Hematopoietic multipotent progenitor cell (in vitro differentiated cells): ENCODE measurements at regions not wholly inside any gene's neighbourhood (a gene's known extent, or its start where the extent isn't known, plus 50 kb on each side); places are given as distances from the start of the nearest gene placed in this dataset.
"Not testable (repeated sequence)": the region's sequence is repeated elsewhere in the genome, so short reads cannot be mapped to it uniquely, and the experiment has no call there.

ENCODE experiments used
- DNase-seq, 3 donors: peaks; one replicate each; pipeline ENCODE4 v3.0.0-alpha.2; 2011 to 2015; ENCODE audit warnings: low read depth in 2 of 3, low spot score in 2 of 3

DNA sequence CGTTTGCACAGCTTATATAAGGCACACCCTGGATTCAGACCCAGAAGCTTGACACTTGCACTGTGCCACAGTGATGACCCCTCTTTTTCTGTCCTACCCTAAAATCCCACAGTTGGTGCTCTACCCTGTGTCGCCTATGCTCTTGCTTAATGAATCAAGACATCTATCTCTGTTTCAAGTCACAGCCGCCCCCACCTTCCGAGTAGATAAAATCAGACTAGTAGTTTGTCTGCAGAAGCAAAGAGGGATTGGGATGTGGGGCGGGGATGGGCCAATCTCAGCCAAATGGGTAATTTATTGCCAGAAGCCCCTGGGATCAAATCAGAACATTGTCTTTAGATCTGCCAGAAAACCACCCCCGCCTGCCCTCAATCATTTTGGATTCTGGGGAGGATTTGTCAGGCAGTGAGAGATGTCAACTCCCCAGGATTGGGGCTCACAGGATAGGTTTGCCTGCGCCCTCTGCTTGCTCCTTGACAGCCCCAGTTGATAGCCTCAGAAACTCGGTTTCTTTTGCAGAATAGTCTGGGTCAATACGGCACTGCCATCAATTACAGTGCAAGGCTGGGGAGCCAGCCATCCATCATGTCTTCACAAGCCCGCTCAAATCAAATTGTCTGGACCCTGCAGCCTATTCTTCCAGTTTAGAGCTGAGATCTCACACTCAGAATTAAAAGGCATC is 520.8 kb downstream of the GRIN2A start:
- DNase-seq: no peak

DNA sequence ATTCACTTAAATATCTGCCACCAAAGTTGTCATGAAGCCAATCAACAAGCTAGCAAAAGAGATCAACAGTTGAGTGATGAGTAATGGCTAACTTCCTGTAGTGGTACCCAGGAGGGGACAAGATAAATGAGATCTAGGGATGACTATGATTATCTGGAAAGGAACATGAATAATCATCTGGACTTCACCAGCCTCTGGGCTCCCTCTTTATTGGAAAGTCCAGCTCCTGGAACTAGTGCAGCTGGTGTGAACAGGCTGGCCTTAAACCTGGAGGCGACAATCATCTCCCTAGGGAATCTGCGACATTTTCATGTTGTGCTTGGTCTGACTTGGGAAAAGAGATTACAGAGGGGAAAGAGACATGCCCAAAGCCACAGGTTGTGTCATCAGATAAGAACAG is 518.6 kb downstream of the GRIN2A start:
- no peak for DNase-seq

DNA sequence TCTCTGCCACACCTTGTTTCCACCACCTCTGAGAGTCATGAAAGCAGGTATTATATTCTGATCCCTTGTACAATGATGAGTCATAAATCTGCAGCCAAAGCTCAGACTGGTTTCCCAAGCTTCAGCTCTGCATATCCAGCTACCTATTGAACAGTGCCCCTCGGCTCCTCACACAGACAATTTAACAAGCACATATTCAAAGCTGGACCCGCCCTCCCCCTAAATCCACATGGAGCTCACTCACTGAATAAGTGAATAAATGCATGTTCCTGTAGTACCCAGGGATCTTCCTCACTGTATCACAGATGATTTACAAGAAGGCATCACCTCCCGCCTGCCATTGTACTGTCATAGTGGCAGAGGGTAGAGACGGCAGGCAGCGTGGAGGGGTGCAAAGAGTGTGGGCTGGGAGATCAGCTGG is 516.4 kb downstream of the GRIN2A start:
- no peak for DNase-seq

DNA sequence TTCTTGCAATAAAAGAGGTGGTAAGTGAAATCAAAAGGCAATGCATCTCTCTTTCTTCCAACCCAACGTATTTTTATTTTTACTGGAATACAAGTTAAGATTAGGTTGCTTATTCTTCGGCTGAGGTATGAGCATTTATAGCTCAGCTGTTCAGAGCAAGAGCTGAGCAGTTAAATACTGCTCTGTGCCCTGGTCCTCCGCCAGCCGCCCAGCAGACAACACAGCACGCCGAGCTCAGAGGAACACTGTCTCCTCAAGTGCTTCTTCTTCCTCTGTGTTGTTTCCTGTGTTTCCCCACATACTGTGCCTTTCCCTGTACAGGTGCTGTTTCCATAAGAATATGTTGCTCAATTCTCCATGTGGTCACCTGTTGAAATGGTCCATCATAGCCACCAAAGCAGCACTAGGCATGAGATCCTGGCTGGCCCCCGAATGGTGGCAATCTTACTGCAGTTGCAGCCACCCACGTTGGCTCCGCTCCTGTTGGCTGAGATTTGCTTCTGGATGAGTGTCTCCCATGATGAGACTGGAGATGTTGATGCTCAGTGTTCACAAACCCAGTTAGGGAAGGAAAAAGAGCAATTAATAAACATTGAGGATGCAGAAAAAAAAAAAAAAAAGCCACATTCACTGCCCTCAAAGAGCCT is 515.3 kb downstream of the GRIN2A start:
- no peak for DNase-seq

DNA sequence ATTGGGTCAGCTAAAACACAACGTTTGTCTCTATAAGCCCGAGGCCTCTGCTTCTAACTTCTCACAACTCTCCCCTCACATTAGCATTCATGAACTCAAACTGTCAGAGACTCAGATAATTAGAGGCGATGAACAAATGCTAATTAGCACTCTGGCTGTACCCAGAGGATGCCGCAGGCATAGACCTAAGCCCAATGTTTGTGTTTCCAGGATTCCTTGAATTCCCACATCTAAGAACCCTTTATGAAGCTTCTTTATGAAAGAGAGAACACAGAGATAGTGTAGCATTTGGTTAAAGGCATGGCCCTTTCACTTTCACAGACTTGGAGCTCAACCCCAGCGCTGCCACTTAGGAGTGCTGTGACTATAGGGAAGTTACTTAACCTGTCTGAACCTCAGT is 512.2 kb downstream of the GRIN2A start:
- DNase-seq: no peak

DNA sequence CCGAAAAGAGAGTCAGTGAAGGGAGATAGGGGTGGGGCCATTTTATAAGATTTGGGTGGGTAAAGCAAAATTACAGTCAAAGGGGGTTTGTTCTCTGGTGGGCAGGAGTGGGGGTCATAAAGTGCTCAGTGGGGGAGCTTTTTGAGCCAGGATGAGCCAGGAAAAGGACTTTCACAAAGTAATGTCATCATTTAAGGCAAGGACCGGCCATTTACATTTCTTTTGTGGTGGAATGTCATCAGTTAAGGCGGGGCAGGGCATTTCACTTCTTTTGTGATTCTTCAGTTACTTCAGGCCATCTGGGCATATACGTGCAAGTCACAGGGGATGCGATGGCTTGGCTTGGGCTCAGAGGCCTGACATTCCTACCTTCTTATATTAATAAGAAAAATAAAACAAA is 511.6 kb downstream of the GRIN2A start:
- not testable (repeated sequence) for DNase-seq

DNA sequence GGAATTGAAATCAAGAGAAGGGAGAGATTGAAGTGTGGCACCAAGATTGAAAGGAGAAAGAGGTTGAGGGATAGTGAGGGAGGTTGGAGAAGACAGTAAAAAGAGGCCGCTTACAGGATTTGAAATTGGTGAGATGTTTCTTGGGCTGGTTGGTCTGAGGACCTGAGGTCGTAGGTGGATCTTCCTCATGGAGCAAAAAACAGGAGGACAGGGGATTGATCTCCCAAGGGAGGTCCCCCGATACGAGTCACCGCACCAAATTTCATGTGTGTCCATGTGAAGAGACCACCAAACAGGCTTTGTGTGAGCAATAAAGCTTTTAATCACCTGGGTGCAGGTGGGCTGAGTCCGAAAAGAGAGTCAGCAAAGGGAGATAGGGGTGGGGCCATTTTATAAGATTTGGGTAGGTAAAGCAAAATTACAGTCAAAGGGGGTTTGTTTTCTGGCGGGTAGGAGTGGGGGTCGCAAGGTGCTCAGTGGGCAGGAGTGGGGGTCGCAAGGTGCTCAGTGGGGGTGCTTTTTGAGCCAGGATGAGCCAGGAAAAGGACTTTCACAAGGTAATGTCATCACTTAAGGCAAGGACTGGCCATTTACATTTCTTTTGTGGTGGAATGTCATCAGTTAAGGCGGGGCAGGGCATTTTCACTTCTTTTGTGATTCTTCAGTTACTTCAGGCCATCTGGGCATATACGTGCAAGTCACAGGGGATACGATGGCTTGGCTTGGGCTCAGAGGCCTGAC is 505.5 kb downstream of the GRIN2A start:
- not testable (repeated sequence) for DNase-seq

DNA sequence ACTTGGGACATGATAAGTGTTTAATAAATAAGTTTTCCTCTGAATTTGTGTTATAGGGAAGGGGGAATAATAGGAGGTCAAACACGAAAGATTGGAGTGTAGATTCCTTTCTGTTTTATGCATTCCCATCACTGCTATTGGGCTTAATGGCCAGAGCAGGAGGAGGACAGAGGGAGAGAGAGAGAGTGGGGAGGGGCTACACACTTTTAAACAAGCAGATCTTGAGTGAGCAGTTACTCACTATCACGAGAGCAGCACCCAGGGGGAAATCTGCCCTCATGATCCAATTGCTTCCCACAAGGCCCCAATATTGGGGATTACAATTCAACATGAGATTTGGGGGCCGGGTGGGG is 505.0 kb downstream of the GRIN2A start:
- no peak for DNase-seq

DNA sequence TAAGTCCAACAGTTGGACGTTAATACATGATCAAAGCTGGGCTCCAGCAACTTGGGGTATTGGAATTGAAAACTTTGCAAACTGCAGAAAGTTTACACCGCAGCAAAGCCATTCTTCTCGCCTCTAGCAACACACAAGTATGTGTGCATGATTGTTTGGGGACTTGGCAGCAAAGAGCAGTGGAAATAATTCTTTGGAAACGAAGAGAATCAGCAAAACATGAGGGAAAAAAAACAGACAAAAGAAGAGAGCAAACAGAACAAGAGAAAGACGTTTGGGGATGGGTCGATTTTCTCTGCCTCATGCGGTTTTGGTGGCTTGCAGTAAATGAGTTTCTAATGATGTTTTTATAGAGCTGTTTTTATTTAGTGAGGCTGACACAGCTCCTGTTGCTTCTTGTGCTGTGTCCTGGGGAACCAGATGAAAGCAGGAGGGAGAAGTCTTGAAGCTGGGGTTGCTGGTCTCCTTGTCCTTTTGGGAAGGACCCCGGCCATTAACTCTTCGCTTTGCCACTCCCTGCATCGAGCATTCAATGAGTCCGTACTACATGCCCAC is 502.9 kb downstream of the GRIN2A start:
- no peak for DNase-seq

DNA sequence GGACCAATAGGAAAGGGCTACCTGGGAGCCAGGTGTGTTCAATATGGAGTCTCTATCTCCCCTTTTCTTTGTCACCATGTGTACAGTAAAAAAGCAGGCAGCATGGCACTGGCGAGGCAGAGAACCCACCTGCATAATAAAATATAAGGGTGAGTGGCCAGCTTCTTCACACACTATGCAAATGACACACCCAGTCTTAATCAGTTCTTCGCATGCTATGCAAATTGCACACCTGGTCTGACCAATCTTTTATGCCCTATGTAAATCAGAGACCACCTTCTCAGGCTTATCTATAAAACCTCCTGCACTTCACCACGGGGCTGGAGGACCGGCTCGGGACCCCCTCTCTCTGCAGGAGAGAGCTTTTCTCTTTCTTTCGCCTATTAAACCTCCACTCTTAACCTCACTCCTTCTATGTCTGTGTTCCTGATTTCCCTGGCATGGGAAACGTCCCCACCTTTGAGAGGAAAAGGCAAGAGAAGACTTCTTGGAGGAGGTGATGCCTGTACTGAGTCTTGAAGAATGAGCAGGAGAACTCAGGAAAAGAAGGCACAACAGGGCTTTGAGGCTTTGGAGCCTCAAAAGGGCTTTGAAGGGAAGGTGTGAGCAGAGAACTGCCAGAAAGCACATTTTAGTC is 502.1 kb downstream of the GRIN2A start:
- no peak for DNase-seq

DNA sequence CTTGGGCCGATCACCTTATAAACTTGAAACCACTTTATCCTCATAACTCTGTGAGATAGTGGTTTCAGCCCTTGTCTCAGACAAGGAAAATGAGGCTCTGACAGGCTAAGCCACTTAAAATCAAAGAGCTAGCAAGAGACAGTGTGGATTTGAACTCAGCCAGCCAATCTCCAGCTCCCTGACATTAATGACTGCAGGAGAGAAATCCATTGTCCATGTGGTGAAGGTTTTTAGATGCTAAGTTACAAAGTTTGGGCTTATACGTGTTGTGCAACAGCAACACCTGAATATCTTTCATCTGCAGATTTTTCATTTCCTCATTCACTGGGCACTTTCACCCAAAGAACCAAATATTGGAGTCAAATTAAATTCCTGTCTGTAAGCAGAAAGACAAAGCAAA is 501.3 kb downstream of the GRIN2A start:
- no peak for DNase-seq

DNA sequence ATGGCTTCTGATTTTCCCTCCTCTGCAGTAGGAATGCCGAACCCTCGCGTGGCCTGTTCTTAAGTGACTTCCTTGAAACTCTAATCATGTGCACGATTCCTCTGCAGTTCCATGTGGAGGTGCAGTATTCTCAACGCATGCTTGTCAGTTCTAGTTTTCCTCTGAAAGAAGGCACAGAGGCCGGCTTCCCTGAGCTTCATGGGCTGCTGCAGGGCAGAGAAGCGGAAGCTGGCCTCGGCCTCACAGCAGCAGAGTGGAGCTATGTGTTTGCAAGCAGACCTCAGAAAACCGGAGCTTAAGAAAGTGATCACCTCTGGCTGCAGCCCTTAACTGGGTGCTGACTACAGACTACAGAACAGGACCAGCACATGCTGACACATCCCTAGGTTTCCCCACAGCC is 500.7 kb downstream of the GRIN2A start:
- DNase-seq: no peak

DNA sequence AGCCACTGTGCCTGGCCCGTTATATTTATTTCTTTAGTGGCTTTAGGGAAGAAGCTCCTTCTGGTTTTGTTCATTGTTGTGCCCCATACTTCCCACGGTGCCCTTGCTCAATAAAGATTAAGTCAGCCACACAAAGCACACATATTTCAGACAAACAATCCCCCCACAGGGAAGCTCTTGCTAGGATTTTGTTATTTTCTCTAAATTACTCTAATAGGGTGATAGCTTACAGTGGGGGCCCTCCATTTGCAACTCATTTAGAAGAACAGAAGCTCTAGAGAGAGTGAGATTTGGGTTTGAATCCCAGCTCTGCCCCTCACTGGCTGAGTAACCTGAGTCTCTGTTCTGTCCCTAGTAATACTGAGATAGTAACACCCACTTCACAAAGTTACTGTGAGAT is 499.9 kb downstream of the GRIN2A start:
- DNase-seq: no peak

DNA sequence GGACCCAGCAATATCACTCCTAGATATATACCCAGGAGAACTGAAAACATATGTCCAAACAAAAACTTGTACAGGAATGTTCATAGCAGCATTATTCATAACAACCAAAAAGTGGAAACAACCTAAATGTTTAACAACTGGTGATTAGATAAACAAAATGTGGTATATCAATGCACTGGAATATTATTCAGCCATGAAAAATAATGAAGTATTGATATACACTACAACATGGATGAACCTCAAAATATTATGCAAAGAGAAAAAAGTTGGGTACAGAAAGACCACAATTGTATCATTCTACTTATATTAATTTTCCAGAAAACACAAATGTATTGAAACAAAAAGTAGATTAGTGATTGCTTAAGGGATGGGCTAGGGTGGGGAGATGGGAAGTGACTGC is 498.6 kb downstream of the GRIN2A start:
- no peak for DNase-seq

DNA sequence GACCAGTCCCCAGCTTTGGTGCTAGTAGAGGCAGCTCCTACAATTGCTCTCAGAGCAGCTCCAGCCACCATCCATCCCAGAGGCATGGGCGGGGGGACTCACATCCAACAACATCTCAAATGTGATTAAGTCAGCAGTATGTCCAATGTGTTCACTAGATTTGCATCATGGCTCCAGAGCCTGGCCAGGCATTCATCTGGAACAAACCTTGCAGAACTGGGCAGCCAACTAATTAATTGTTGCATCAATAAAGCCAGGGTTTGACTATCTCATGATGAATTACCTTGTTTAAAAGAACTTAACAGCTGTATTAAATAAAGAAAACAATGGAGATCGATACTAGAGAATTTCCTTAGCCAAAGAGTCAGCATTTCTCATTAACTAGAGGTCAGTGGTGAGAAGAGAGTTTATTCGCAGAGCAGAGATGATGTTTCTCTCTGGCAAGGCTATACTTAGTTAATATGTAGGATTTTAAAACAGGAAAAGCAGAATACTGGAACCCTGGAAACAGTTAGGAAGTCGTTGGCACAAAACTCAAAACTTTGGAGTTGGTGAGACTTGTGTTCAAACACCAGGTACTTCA is 494.4 kb downstream of the GRIN2A start:
- no peak for DNase-seq

DNA sequence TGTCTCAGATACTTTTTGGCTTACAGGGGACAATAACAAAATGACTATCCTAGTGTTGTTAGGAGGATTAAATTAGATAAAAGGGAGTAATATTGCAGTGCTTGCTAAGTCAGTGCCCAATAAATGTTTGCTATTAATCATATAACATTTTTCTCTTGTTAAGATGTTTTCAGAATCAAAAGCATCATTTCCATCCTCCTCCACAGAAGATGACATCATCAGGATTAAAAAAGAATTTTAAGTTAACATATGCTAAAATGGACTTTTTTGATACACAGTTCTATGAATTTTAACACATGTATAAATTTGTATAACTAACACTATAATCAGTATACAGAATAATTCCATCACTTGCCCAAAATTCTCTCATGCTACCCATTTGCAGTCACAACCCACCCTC is 492.6 kb downstream of the GRIN2A start:
- no peak for DNase-seq

DNA sequence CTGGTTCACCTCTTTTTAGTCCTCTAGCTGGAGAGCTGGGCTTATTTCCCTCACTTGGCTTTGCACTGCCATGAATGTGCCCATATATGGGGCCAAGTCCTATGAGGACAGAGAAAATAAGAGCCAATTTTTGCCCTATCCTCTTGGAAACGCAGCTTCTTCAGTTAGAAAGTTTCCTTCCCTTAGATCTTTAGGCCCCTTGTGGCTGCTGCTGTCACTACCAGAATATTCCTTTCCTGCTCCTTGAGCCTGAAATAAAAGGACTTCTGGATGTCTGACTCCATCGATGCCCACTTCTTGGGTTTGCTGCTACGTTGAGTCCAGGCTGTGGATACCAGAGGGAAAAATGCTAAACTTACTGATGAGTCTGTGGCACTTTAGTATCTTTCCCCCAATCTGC is 487.1 kb downstream of the GRIN2A start:
- no peak for DNase-seq
